ENCODE measurements at regions not wholly inside any gene's neighbourhood (a gene's known extent, or its start where the extent isn't known, plus 50 kb on each side); places are given as distances from the start of the nearest gene placed in this dataset.

DNA sequence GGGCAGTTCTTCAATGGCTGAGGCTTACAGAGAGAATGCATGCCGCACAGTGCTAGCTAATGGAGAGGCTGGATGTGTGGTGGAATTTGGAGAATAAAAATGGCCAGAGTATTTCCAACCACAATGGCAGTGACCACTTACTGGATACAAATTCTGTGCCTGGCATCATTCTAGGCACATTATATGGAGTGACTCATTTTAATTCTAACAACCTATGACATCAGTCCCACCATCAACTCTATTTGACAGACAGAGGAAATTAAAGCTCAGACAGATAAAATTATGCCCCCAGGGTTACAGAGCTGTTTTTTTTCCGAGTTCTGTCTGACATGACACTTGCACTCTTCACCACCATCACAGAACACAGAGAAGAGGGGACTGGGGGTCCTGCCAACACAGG is 105.6 kb upstream of the IL12B start:
- Histone ChIP-seq H3K27ac (no peak overlapping the region), H3K4me3 (no peak overlapping the region), H3K9me3 (no peaks in the 10 kb centered on the region), H3K36me3 (ENCODE audit: insufficient read depth in 1 of 2, low read depth in 1 of 2) (no peaks in the 10 kb centered on the region), H3K4me1 (no peaks in the 10 kb centered on the region), H3K27me3 (ENCODE audit: insufficient read depth in 3 of 3, low read length in 2 of 3) (peaks cover 0 to 5% (median 3%) of the 10 kb centered on the region in 3 donors)
- 82 to 91% (median 86%) methylated on average over 2 of the region's 2 CpGs for WGBS, 3 donors
- TF ChIP-seq, protein P1, sequence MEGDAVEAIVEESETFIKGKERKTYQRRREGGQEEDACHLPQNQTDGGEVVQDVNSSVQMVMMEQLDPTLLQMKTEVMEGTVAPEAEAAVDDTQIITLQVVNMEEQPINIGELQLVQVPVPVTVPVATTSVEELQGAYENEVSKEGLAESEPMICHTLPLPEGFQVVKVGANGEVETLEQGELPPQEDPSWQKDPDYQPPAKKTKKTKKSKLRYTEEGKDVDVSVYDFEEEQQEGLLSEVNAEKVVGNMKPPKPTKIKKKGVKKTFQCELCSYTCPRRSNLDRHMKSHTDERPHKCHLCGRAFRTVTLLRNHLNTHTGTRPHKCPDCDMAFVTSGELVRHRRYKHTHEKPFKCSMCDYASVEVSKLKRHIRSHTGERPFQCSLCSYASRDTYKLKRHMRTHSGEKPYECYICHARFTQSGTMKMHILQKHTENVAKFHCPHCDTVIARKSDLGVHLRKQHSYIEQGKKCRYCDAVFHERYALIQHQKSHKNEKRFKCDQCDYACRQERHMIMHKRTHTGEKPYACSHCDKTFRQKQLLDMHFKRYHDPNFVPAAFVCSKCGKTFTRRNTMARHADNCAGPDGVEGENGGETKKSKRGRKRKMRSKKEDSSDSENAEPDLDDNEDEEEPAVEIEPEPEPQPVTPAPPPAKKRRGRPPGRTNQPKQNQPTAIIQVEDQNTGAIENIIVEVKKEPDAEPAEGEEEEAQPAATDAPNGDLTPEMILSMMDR (IDR thresholded peaks at IDR 0.05): no peak
- DNase-seq (no peak), ATAC-seq (no peak)
- intact Hi-C loops (cut with DNase I): no loop called here

DNA sequence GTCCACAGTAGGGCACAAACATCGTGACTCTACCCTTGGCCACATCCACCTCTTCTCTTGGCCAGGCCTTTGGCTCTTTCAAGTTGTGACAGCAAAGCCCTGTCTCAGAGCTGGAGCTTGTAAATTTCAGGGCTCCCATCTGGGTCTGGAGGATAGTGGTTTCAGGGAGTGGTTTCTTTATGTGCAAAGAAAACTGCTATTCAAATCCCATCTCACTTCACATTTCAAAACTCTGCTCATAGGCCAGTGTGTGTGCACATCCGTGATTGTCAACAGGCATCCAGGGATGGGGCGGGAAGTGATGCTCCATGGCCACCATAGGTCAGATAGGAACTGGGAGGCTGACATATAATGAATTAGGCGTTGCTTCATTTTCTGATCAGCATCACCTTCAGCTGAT is 107.8 kb upstream of the IL12B start:
- no peak overlapping the region for H3K27ac ChIP-seq
- no peaks in the 10 kb centered on the region for H3K4me1 ChIP-seq
- 68 to 87% (median 85%) methylated on average over 4 of the region's 4 CpGs for WGBS, 3 donors
- TF ChIP-seq, protein P1 (IDR thresholded peaks at IDR 0.05): no peak
- H3K9me3 ChIP-seq: no peaks in the 10 kb centered on the region
- no peaks in the 10 kb centered on the region for H3K27me3 ChIP-seq (ENCODE audit: insufficient read depth in 3 of 3, low read length in 2 of 3)
- ATAC-seq (no peak), DNase-seq (no peak)
- intact Hi-C loops (cut with DNase I): no loop called here
- H3K36me3 ChIP-seq (ENCODE audit: insufficient read depth in 1 of 2, low read depth in 1 of 2): no peaks in the 10 kb centered on the region
- H3K4me3 ChIP-seq: no peak overlapping the region

DNA sequence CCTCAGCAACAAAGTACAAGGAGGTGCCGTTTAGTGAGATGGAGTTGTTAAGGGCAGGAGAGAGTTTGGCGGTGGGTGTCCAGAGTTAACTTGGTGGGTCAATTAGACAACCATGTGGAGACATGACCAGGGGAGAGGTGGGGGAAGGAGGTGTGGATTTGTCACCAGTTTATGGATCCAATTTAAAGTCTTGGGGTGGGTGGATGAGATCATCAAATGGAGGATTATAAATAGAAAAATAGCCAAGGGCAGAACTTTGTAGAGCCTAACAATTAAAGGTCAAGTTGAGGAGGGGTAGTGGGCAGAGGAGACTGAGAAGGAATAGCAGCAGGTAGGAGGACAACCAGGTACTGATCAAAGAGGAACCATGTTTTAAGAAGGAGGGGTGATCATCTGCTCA is 108.7 kb upstream of the IL12B start:
- no peaks in the 10 kb centered on the region for H3K27me3 ChIP-seq (ENCODE audit: insufficient read depth in 3 of 3, low read length in 2 of 3)
- TF ChIP-seq, protein P1 (IDR thresholded peaks at IDR 0.05): no peak
- H3K4me1 ChIP-seq: no peaks in the 10 kb centered on the region
- no peaks in the 10 kb centered on the region for H3K36me3 ChIP-seq (ENCODE audit: insufficient read depth in 1 of 2, low read depth in 1 of 2)
- no peak overlapping the region for H3K4me3 ChIP-seq
- no peak overlapping the region for H3K27ac ChIP-seq
- 82 to 92% (median 91%) methylated on average over 2 of the region's 2 CpGs for WGBS, 3 donors
- DNase-seq (no peak), ATAC-seq (no peak)
- no peaks in the 10 kb centered on the region for H3K9me3 ChIP-seq
- intact Hi-C loops (cut with DNase I): no loop called here

DNA sequence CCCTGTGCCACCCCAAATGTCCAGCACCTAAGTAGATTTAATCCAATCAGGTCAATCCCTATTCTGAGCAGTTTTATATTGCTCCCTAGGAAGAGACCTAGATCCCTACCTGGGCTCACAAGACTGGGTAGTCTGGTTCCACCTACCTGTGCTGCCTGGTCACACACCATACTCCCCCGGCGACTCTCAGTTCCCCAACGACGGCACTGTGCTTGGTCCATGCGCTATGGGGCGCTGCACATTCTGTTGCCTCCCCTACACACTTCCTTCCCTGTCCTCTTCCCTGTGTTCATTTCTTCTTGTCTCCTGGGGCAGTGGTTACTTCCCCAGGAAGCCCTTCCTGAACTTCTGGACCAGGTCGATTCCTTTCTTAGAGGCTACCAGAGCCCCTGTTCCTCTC is 109.9 kb upstream of the IL12B start:
- no peak for DNase-seq
- H3K9me3 ChIP-seq: no peaks in the 10 kb centered on the region
- no peak for ATAC-seq
- TF ChIP-seq, protein P1 (IDR thresholded peaks at IDR 0.05): no peak
- no peak overlapping the region for H3K27ac ChIP-seq
- no peaks in the 10 kb centered on the region for H3K36me3 ChIP-seq (ENCODE audit: insufficient read depth in 1 of 2, low read depth in 1 of 2)
- WGBS, 3 donors: 80 to 90% (median 86%) methylated on average over 7 of the region's 7 CpGs
- intact Hi-C loops (cut with DNase I): loop anchor here (5.0 to 10.0 kb wide), 3 partner anchors 475 to 547 kb away; partner anchors contain the start of gene ADRA1B (in 2 of the 2)
- no peaks in the 10 kb centered on the region for H3K4me1 ChIP-seq
- no peaks in the 10 kb centered on the region for H3K27me3 ChIP-seq (ENCODE audit: insufficient read depth in 3 of 3, low read length in 2 of 3)
- H3K4me3 ChIP-seq: no peak overlapping the region

DNA sequence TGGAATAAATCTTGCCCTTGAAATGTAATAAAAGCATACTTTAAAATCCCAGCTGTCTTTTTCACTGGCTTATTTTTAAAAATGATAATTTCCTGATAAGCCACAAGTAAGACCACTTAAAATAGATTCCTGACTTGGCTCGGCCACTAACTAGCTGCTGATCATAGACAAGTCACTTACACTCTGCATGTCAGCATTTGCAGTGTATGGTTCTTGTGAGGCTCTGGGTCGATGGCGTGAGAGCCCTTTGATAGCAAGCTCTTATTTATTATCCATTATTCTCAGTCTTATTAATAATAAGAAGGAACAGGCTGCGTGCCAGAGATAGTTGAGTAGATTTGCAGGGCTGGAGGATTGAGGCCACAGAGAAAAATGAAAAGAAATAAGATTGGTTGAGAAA is 110.7 kb upstream of the IL12B start:
- Histone ChIP-seq H3K36me3 (ENCODE audit: insufficient read depth in 1 of 2, low read depth in 1 of 2) (no peaks in the 10 kb centered on the region), H3K27ac (no peak overlapping the region), H3K4me1 (no peaks in the 10 kb centered on the region), H3K27me3 (ENCODE audit: insufficient read depth in 3 of 3, low read length in 2 of 3) (no peaks in the 10 kb centered on the region), H3K9me3 (no peaks in the 10 kb centered on the region), H3K4me3 (no peak overlapping the region)
- DNase-seq: no peak
- intact Hi-C loops (cut with DNase I): loop anchor here (5.0 to 10.0 kb wide), 3 partner anchors 474 to 546 kb away; partner anchors contain the start of gene ADRA1B (in 2 of the 2)
- 85 to 93% (median 86%) methylated on average over 4 of the region's 4 CpGs for WGBS, 3 donors
- no peak for ATAC-seq
- TF ChIP-seq, protein P1 (IDR thresholded peaks at IDR 0.05): no peak
